Limb (tissue), 2 donors: ENCODE measurements at regions not wholly inside any gene's neighbourhood (a gene's known extent, or its start where the extent isn't known, plus 50 kb on each side); places are given as distances from the start of the nearest gene placed in this dataset.
"Not testable (repeated sequence)": the region's sequence is repeated elsewhere in the genome, so short reads cannot be mapped to it uniquely, and the experiment has no call there.

Experiments
- DNase-seq, 2 donors: peaks; one replicate each; pipeline ENCODE4 v3.0.0-alpha.2; 2016; ENCODE audit errors: extremely low spot score in 2 of 2

DNA sequence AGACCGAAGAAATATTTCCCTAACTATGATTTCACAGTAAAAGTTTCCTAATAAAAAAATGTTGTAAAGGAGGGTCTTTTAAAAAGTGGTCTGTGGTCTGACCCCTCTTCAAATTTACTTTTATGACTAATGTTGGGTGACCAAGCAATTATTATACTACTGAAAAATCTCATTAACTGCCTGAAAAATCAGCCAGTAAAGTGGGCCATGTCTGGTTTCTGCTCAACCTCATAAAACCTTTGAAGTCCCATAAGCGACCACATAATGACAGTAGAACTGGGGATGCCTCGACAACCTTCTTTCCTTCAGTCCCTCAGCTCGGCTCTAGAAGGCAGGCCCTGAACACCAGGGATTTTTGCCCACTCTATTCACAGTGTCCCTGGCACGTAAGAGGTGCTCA lies 434.3 kb downstream of the EFNB2 start:
- no peak for DNase-seq

DNA sequence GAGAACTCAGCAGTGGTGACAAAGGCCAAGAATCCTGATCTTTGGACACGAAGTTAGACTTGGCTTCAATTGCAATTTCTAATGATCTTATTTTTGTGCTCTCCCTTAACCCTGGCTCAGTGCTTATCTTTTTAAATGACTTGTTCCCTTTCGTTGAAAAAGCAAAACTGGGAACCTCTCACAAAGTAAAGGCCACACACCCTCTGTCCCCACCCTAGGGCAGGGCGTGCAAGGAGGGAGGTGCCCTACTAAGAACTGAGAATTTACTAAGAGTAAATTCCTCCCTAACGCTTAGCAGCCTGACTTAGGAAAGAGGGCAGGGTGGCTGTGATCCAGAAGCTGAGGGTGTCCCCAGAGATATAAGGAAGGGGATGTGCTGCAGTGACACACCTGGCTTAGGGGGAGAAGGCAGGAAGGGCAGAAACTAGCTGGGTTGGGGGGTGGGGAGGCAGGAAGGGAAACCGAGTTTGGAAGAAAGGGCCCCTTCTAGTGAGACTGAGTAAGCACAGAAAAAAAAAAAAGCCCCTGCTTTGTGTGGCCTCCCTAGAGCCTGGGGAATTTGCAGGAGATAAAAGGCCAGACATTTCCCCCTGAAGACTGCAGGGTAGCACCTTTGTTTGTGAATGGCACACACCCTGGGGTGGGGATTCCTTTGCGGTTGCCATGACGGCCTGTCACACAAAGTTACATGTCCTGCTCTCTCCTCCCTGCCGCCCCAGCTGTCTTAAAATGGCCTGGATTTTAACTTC lies 435.1 kb downstream of the EFNB2 start:
- peak in 1 of 2 donors; percentile 43 for DNase-seq

DNA sequence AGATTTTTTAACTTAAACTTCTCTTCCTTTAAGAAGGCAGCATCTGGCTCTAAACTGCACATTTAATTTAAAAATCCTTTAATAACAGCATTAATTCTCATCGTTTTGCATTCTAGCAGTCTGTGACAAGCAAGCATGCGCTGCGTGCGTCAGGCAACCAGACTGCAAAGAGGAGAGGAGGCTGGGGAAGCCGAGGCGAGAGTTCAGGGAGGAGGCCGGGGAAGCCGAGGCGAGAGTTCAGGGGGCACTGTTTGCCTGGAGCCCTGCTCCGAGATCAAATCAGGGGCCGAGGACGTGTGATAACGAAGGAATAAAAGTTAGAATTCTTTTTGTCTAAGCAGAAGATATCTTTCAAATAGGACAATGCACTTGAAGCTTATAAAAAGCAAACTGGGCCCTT lies 435.7 kb downstream of the EFNB2 start:
- DNase-seq: no peak

DNA sequence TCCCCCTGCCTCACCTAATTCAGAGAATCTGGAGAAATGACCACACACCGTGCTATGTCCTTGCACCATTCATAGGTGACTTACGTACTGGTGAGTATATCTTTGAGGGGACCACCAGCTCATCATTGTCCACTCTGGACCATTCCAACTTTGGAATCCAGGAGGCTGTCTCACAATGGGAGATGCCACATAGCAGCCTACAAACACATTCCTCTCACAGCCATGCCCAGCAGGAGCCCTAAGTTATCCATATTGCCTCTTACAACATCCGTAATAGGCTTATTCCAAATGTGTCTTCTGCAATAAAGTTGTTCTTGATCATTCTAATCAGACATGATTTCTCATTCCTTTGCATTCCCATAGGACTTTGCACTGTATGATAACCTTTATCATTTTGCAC lies 436.7 kb downstream of the EFNB2 start:
- DNase-seq: no peak

DNA sequence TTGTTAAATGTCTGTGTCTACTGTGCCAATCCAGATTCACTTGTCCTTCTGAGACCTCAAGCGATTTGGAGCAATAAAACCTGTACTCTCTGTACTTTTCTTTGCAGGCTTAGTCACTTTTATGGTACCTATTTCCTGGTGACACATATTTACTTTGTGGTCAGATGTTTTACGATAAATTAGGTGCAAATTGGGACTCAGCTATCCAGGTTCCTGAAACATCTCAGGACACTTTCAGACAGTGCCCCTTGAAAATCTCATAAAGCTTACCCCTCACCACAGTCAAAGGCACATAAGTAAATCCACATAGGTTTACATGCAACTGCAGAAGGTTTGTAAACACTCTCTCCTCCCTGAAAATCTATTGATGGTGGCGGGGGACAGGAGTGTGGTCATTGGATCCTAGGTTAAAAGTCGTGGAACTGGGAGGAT lies 438.8 kb downstream of the EFNB2 start:
- DNase-seq: no peak

DNA sequence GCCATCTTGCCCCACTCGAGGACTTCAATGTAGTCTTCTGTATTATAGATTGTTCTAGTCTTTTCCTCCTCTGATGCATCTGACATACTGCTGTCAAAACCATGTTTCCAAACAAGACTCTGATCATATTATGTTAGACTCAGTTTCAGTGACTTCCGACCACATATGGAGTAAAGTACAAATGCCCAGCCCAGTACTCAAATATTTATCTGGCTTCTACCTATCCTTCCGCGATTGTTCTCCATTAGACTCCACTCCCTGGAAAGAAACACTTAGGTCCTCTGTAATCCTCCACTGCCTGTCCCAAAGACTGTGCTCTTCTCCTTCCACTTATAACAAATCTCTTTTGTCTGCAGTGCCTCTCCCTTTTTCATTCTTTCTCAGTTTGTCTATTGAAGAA lies 439.5 kb downstream of the EFNB2 start:
- no peak for DNase-seq

DNA sequence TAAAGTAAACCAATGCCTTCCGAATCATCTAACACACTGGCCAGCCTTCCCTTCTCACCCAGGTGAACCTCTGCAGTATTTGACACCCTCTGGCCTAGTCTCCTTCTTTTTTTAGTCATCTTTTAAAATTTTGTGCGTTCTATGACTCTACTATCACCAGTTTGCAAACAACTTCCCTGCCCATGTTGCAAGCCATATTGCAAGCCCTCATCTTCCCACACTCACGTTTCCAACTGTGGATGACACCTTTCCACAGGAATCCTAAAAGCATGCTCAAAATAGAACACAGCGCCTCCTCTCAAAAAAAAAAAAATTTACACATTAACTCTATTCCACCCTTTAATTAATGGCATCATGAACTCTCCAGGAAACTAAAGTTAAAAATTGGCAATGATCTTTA lies 440.1 kb downstream of the EFNB2 start:
- no peak for DNase-seq

DNA sequence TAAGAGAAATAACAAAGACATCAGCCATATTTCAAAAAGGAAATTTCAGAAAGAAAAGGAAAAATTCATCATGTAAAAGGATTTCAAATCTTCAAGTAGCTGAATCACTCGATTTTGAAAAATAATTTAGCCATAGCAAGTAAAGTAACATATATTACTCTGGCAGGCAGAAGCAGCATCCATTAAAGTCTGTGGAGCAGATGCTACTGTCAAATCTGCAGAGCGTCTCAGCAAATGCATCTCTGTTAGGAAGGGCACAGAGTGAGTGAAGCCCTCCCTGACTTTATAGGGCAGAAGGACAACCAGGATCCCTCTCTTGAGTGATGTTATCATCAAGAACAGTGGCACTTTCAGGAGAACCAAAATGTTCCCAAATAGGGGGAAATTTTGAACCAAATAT lies 445.5 kb downstream of the EFNB2 start:
- DNase-seq: no peak

DNA sequence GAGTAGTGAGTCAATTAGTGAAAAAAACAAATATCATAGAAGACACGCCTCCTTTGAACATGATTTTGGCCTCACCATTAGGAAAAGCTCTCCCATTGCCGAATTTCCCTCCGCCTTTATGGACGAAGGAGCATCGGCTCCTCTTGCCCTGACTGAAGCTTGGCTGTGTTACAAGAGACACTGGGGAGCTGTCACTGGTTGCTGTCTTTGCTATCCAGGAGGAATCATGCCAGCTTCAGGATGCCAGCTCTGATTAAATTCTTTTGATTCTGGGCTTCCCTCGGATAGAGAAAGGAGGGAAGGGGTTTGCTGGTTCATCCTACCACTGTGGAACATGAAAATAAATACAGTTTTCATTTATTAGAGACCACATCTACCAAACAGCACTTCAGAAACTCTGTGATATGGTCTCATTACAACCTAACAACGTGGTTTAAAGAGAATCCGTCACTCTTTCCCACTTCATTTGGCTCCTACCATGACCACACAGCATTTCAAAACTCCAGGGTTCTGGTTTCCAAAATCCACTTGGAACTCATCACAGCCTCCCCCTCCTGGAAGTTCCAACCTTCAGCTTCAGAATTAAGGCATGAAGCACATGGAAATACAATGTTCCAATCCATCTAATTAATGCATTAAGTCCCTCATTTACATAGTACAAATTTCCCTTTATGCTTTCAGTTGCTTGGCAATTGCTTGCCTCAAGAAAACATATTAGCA lies 446.0 kb downstream of the EFNB2 start:
- no peak for DNase-seq

DNA sequence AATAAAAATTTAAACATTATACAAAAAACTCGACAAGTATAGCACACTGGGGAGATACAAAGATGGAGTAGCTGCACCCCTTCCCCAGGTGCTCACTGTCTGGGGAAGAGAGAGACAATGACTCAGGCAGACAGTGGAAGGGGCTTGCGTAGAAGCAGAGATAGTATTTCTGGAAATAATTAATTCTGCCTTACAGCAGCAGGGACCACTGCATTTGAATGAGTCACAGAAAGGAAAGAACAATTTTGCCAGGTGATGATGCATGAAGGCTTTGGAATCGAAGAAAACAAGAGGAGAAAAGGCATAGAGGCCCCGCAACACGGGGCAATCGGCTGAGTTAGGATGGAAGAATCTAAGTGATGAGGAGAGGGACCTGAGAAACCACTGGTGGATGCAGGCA lies 447.4 kb downstream of the EFNB2 start:
- DNase-seq: no peak

DNA sequence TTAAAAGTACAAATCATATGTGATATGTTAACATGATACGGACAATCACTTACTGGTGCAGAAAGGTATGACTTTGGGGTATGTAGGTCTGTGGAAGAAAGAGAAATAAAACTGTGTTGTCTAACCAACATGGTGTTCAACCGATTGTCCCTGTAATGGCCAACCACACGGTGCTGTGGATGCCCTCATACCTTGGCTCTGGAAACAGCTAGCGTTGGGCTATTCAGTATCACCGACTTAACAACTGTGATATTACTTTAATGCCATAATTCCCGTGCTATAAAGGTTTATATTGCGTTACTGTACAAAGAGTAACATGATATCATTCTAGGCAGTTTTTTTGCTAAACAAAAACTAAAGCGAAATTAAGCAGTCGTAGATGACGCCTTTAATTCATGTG lies 448.3 kb downstream of the EFNB2 start:
- DNase-seq: no peak

DNA sequence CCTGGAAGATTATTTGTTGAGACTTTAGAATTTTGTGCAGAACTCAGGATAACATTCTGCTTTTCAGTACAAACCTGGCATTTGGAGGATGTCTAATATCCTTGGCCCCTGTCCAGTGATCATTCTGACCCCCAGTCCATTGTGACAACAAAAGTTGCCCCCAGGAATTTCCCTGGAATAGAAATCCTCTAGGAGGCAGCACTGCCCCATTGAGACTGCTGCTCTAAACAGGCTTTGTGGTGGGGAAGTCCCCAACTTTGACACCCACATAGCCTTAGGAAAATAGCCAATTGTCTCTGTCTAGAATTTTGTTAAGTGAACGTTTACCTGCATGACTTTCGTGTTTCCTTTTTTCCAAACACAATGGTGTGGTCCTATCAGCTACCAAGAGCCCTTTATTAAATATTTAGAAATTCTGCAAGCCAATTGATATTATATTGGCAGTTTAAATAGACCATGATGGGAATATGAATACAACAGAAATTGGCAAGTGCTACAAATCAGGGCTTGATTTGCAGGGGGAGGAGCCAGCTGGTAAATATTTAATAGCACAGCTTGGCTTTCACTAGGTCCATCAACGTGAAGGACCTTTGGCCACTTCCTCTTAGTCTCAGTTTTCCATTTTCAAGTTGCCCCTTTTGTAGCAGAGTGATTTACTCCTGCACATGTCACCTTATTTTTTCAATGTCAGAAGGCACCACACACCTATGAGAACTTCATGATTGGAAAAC lies 451.7 kb downstream of the EFNB2 start:
- DNase-seq: no peak

DNA sequence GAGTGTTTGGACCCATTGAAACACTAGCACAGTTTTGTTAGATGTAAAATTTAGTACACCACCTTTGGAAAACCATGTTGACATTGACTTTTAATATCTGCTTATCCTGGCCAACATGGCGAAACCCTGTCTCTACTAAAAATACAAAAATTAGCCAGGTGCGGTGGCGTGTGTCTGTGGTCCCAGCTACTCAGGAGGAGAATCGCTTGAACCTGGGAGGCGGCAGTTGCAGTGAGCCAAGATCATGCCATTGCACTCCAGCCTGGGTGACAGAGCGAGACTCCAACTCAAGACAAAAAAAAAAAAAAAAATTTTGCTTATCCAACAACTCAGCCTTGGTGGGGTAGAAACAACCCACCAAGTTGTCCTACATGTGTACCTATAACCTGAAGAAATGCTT lies 454.2 kb downstream of the EFNB2 start:
- DNase-seq: not testable (repeated sequence)

DNA sequence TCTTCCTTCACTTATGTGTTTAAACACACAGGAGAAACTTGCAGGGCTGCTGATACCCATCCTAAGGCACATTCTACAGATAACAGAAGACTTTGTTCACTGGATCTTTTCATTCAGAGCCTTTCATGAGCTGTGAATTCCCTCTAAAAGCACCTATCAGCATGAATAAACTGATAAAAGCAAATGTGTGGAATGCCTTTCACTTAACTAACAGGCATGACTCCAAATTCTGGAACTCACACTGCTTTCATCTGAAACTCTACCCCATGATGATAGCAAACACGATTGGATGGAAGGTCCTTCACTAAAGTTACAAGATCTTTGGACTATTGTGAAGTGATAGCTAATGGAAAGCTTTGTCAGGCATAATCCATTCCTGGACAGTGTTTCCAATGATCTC lies 457.3 kb downstream of the EFNB2 start:
- no peak for DNase-seq

DNA sequence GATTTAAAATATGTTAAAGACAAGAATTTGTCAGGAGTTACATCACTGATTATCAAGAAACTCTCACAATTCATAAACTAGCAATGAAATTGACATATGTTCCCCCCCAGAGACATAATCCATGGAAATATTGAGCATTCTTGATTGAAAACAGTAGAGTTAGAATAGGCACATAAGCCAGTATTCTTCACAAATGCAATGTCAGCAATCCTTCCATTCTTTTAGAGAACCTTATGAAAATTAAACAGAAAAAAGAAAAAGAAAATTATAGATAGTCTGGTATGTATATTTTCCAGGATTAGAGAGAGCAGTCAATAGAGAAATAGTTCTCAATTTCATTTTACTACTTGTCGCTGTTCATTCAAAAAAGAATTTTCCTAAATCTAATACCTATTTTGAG lies 458.4 kb downstream of the EFNB2 start:
- no peak for DNase-seq

DNA sequence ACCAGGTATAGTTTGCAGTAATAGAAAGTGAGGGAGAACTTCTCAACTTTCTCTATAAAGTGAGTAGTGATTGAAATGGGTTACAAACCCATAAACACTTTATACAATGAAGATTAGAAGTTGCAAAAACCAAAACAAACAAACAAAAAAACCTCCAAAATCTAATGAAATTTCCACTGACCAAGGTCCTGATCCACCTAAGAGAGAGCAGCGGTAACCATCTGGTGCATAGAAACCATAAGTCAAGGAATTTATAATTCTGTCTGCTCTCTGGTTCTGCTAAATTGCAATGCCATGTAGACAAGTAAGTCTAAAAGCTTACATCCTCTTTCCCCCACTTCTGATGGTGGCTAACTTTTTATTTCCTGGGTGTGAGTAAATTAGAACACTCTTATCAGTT lies 463.4 kb downstream of the EFNB2 start:
- no peak for DNase-seq

DNA sequence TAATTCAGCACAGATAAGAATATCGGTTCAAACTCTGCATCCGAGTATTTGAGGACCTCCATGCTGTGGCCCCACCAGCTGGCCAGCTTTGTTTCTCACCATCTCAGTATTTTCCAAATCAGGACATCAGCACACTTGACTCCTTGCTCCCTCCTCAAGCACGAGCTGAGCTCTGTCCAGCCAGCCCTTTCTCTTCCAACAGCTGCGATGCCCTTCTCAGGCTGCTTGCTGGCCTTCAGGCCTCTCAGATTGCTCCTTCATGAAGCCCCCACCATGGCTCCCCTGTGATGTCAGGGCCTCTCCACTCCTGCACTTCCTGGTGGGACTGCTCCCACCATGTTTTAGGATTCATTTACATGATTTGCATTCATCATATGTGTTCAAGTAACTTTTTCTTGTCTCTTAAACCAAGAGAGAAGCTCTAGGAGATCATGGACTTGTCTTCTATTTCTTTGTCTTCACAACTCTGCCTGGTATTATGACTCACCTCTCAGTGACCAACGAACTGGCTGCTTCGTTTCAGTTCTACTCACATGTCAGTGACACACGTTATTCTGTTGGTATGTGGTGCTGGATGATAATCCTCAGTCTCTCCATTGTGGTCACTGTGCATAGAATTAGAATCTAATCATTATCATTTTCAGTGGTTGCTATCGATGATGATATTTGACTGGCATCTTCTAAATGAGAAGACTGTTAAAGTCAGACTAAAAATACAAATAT lies 471.7 kb downstream of the EFNB2 start:
- DNase-seq: no peak

DNA sequence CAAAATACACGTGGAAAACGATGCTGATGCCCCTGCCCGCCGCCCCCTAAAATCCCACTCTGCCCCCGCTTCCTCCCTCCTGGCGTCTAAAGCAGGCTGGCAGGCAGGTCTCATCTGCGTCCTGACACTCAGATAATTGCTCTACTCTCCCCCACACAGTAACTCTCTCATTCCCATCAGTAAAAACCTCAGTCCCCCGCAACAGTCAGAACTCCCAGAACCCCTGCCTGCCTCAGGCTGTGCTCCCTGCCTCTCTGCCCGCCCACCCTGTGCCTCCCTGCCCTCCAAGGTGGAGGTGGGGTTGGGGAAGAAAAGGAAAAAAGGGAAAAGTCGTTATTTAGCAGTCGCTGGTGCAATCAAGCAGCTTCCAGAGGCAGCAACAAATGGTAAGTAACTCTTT lies 473.7 kb downstream of the EFNB2 start:
- DNase-seq: no peak

DNA sequence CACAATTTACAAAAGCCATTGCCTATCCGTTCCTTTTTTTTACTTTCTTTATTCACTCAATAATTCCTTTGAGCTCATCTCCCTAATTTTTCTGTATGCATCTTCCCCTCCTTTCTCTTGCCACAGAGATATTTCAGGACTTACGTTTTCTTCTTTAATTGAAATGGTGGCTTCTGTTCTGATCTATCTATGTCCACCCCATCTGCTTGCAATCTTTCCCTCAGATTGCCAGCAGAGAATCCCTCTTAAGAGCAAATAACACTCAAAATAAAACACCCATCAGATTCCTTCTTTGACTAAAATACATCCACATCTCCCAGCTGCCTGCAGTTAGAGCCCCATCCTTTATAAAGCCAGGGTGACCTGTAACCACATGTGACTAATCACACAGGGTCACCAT lies 478.6 kb downstream of the EFNB2 start:
- DNase-seq: no peak

DNA sequence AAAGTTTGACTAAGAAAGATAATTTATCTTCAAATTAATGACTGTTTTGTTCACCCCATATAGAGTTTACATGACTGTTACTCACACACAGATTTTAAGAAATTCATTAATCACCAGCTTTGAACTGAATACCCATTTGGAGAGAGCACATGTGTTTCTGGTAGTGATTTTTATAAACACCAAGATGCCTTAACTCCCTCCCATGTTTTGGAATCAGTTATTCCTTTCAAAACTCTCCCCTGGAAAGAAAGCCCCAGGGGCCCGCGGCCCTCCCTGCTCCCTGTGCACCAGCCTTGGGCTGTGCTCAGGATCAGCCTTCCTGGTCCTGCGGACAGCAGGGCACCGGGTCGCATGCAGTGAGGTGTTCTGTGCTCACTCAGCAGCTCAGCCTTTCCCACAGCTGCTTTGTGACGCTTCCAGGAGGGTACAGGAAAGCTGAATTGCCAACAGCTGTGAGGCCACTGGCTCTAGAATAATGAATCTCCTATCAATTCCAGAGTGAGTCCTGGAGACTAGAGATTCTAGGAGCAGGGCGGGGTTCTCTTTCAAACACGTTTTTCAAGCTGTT lies 483.2 kb downstream of the EFNB2 start:
- no peak for DNase-seq

DNA sequence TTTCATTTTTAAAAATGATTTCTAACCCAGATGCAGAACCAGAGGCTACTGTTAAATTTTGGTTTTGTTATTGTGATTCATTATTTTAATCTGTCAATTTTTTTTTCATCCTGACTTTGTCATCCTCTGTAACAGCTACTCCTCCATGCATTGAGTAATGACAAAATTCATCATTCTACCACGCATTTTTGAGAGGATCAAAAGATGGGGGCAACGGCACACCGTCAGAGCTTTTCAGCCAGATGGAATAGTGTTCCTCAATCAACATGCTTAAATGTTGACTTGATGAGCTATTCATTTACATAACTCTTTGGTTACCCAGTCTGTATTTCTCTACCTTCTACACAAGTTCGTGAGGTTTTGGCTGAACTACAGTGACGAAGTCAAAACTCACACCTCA lies 486.3 kb downstream of the EFNB2 start:
- no peak for DNase-seq

DNA sequence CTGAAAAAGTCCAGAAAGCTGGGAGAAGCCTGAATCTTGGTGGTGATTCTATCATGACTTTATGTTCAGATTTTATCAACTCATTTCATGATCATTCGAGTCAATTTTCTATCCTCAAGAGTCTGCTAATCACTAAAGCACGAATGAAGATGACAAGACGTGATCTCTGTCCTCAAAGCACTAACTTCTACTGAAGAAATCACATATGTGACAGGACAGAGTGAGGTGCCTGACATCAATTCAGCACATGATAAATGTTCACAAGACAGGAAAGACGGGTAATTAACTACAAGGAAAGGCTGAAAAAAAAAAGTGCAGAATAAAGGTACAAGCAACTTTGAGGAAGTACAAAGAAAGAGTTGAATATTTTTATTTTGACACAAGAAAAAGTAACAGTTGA lies 487.1 kb downstream of the EFNB2 start:
- DNase-seq: no peak
